Activated naive CD8-positive, alpha-beta T cell treated with anti-CD3 and anti-CD28 coated beads for 36 hours (primary cell): ENCODE measurements at regions not wholly inside any gene's neighbourhood (a gene's known extent, or its start where the extent isn't known, plus 50 kb on each side); places are given as distances from the start of the nearest gene placed in this dataset.

ENCODE experiments used
- DNase-seq: peaks from one replicate; pipeline ENCODE4 v3.0.0; 2021
- H3K27ac Mint-ChIP-seq: one replicate; pipeline ENCODE4 v1.8.0; 2022; ENCODE audit warnings: mild to moderate bottlenecking, moderate library complexity, mixed read lengths
- H3K27me3 Mint-ChIP-seq: one replicate; pipeline ENCODE4 v1.8.0; 2022; ENCODE audit warnings: mild to moderate bottlenecking, mixed read lengths
- H3K36me3 Mint-ChIP-seq: one replicate; pipeline ENCODE4 v1.8.0; 2021; ENCODE audit warnings: mild to moderate bottlenecking, mixed read lengths
- H3K4me1 Mint-ChIP-seq: one replicate; pipeline ENCODE4 v1.8.0; 2021; ENCODE audit warnings: mixed read lengths
- H3K4me3 Mint-ChIP-seq: one replicate; pipeline ENCODE4 v1.8.0; 2022; ENCODE audit warnings: mild to moderate bottlenecking, moderate library complexity, mixed read lengths
- H3K9me3 Mint-ChIP-seq: one replicate; pipeline ENCODE4 v1.8.0; 2022; ENCODE audit warnings: mixed read lengths

DNA sequence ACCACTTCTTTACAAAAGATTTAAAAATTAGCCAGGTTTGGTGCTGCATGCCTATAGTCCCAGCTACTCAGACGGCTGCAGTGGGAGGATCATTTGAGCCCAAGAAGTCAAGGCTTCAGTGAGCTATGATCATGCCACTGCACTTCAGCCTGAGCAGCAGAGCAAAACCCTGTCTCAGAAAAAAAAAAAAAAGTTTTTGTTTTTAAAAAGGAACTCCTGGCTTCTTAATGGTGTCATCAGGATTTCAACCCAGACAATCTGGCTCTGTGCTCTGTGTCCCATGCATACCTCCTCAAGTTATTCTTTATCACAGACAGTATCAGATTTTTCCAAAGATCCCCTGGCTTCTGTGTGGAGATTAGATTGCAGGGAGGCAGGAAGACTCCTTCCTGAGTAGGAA, 64.2 kb upstream of the IL12A start:
- peaks cover under 1% of the 10 kb centered on the region for H3K4me1 Mint-ChIP-seq
- no peaks in the 10 kb centered on the region for H3K27me3 Mint-ChIP-seq
- no peaks in the 10 kb centered on the region for H3K36me3 Mint-ChIP-seq
- H3K9me3 Mint-ChIP-seq, result no peaks in the 10 kb centered on the region
- H3K4me3 Mint-ChIP-seq, result no peak overlapping the region
- no peak for DNase-seq
- no peak overlapping the region for H3K27ac Mint-ChIP-seq

DNA sequence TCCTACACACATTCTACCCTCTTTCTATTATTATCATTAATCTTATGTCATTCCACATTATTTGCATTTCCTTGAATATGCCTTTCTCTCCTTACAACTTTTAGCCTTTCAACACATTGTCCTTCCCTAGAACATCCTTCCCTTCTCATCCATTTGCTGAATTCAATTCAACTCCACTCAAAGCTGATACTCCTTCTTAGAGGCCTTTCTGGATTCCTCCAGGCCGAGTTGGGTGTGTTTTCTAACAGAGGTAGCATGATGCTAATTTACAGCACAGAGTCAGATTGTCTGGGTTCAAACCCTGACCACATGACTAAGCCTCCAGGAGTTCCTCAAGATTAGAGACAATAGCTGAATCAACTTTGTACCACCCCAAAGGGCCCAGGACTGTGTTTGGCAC, 63.4 kb upstream of the IL12A start:
- H3K27me3 Mint-ChIP-seq, result no peaks in the 10 kb centered on the region
- no peak for DNase-seq
- H3K9me3 Mint-ChIP-seq, result no peaks in the 10 kb centered on the region
- H3K4me3 Mint-ChIP-seq, result no peak overlapping the region
- no peaks in the 10 kb centered on the region for H3K36me3 Mint-ChIP-seq
- peaks cover 4% of the 10 kb centered on the region for H3K4me1 Mint-ChIP-seq
- H3K27ac Mint-ChIP-seq, result no peak overlapping the region

DNA sequence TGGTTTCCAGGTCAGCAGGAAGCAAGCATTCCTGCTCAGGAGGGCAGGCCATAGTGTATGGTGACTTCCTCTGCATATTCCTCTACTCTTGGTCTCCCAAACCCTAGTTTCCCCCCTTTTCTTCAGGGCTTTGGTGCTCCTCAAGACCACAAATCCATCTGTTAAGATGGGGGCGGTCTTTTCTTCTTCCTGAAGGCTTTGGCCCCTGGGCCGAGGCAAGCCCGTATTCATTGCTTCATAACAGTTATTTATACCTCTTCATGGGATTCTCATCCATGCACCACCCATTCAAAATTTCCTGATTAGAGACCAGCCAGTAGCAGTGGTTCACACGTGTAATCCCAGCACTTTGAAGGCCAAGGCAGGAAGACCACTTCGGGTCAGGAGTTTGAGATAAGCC, 62.1 kb upstream of the IL12A start:
- no peaks in the 10 kb centered on the region for H3K9me3 Mint-ChIP-seq
- H3K27me3 Mint-ChIP-seq, result no peaks in the 10 kb centered on the region
- no peak for DNase-seq
- no peak overlapping the region for H3K4me3 Mint-ChIP-seq
- peaks cover 4% of the 10 kb centered on the region for H3K4me1 Mint-ChIP-seq
- no peak overlapping the region for H3K27ac Mint-ChIP-seq
- H3K36me3 Mint-ChIP-seq, result no peaks in the 10 kb centered on the region

DNA sequence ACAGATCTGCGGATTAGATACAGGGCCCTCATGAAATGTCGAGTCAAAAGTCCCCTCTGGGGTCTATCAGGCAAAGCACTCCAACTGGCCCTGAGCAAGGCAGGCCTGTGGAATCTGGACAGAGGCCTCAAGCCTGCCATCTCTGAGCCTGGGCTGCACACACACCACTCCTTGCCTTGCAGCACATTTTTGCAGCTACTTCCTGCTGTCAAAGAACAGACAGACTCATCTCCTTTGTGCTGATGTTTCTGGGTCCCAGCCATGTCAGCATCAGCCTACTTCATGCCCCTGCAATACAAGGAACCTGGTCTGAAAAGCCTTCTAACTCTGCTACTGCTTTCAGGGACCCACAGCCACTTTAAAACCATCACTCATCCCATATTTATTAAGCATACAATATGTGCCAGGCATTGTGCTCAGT, 60.6 kb upstream of the IL12A start:
- peaks cover 4% of the 10 kb centered on the region for H3K4me1 Mint-ChIP-seq
- H3K9me3 Mint-ChIP-seq, result peaks cover 2% of the 10 kb centered on the region
- peaks cover 2% of the 10 kb centered on the region for H3K36me3 Mint-ChIP-seq
- H3K27ac Mint-ChIP-seq, result no peak overlapping the region
- DNase-seq, result no peak
- no peak overlapping the region for H3K4me3 Mint-ChIP-seq
- no peaks in the 10 kb centered on the region for H3K27me3 Mint-ChIP-seq

DNA sequence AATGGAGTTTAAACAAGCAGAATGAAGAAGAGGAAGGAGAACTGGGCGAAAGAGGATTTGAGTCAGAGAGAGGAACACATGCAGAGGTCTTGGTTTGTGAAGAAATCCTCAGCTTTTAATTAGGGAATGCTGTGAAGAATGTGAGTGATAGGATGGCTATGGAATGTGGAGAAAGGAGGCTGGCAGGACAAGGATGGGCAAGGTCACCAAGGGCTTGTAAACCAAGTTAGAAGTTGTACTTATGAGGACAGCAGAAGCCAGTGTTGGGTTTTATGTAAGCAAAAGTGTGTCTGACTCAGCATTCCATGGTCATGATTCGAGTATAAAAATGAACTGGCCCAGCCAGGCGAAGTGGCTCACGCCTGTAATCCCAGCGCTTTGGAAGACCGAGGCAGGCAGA, 60.0 kb upstream of the IL12A start:
- H3K4me3 Mint-ChIP-seq, result no peak overlapping the region
- peaks cover 4% of the 10 kb centered on the region for H3K4me1 Mint-ChIP-seq
- H3K27me3 Mint-ChIP-seq, result no peaks in the 10 kb centered on the region
- DNase-seq, result no peak
- H3K27ac Mint-ChIP-seq, result no peak overlapping the region
- H3K9me3 Mint-ChIP-seq, result peaks cover 7% of the 10 kb centered on the region
- peaks cover 3% of the 10 kb centered on the region for H3K36me3 Mint-ChIP-seq

DNA sequence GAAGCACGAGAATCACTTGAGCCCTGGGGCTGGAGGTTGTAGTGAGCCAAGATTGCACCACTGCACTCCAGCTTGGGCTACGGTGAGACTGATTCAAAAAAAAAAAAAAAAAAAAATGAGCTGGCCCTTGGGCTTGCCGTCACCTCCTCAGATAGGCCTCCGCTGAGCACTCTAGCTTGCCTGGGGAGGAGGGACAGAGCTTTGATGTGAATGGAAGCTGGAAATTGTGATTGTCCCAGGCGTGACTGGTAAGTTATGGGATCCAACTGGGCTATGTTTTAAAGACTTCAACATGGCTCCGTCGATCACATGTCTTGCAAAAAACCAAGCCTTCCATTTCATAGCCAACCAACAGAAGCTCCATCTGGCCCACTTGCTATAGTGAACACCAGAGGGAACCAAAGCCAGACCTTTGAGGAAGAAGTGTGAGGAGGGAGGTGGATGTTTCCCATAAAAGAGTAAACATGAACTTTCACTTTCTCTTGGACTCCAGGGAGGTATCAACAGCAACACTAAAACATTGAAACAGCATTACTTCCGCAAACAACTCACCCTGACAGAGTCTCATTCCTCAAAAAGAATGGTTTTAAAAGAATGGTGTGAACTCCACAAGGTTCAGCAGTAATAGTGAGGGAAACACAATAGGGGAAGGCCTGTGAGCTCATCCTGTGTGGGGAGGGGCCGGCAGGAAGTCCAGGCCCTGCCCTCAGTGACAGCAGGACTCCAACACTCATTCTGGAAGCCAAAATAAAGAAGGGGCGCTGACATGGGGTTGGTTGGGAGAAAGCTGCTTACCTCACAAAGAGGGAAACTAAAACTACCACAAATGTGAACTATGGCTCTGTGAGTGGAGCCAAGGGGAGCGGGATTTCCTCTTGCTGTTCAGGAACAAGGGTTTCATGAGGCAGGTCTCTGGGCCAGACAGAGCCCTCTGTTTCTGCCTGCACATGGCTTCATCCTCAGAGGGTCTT, 59.2 kb upstream of the IL12A start:
- H3K36me3 Mint-ChIP-seq, result peaks cover 4% of the 10 kb centered on the region
- no peak overlapping the region for H3K27ac Mint-ChIP-seq
- peaks cover 4% of the 10 kb centered on the region for H3K4me1 Mint-ChIP-seq
- no peaks in the 10 kb centered on the region for H3K27me3 Mint-ChIP-seq
- H3K4me3 Mint-ChIP-seq, result no peak overlapping the region
- DNase-seq, result no peak
- peaks cover 13% of the 10 kb centered on the region for H3K9me3 Mint-ChIP-seq

DNA sequence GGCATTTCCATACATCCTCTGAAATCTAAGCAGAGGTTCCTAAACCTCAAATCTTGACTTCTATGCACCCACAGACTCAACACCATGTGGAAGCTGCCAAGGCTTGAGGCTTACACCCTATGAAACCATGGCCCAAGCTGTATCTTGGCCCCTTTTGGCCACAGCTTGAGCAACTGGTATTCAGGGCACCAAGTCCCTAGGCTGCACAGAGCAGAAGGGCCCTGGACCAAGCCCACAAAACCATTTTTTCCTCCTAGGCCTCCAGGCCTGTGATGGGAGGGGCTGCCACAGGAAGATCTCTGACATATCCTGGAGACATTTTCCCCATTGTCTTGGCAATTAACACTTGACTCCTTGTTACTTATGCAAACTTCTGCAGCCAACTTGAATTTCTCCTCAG, 54.4 kb upstream of the IL12A start:
- no peak for DNase-seq
- Mint-ChIP-seq H3K36me3 (peaks cover 4% of the 10 kb centered on the region), H3K27ac (no peak overlapping the region), H3K9me3 (peaks cover 22% of the 10 kb centered on the region), H3K27me3 (no peaks in the 10 kb centered on the region), H3K4me3 (no peak overlapping the region), H3K4me1 (peaks cover 4% of the 10 kb centered on the region)

DNA sequence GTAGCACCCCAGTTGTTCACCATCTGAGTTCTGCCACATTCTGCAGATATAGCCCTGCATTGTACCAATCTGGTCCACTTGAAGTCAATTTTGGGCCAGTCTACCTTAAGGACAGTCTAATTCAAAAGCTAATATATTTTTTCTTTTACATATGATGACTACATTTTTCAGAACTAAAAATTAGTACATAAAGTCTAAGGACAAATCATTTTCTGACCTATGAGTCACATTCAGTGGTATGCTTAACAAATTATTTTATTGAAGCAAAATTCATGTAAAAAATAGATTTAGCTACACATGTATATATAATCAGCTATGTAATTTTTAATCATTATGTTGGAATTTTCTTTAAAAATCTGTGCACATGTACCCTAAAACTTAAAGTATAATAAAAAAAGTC, 52.1 kb upstream of the IL12A start:
- Mint-ChIP-seq H3K9me3 (peaks cover 22% of the 10 kb centered on the region), H3K27me3 (peaks cover under 1% of the 10 kb centered on the region), H3K4me1 (peaks cover under 1% of the 10 kb centered on the region), H3K36me3 (peaks cover 4% of the 10 kb centered on the region), H3K27ac (no peak overlapping the region), H3K4me3 (no peak overlapping the region)
- no peak for DNase-seq

DNA sequence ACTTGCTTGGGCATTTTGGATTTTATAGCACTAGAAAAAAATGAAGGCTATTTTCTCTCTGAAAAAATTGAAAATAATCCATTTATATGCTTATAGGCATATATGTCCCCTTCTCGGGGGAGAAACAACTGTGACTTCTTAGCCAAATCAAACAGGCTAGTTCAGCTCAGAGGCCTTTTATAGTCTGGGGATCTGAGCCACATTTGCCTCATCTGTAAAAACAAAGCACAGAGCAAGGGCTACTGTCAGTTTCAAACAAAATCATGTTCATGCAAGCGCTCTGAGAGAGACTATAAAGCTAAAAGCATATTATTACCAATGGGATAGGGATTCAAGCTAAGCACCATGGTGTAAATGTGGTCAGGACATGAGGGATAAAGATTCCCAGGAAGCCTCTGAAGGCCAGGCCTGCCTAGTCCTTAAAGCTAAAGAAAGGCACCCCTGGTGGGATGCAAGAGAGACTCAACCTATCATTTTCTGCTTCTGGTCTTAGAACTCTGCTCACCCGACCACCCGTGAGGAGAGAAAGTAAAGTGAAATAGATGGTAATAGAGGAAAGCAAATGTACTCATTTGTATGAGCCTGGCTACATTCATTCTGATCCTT, 51.0 kb upstream of the IL12A start:
- Mint-ChIP-seq H3K27me3 (peaks cover 4% of the 10 kb centered on the region), H3K9me3 (peaks cover 22% of the 10 kb centered on the region), H3K4me3 (no peak overlapping the region), H3K27ac (no peak overlapping the region), H3K4me1 (peaks cover 3% of the 10 kb centered on the region), H3K36me3 (peaks cover 4% of the 10 kb centered on the region)
- DNase-seq, result no peak

DNA sequence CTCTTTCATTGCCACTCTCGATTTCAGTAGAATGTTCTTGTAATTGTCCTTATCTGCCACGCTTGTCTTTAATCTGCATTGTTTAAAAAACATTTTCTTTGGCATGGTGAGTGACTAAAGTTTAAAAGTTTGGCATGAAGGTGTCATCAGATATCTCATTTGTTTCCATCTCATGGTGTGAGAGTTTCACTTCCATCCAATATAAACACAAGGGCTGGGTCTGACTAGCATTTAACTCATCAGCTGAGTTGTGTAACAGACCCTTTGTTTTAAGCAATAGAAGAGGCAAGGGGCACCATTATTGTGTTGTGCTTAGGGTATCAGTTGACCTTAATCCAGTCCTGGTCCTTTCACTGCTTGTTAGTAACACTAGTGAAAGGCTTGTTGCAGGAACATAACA, 49.9 kb upstream of the IL12A start:
- Mint-ChIP-seq H3K9me3 (peaks cover 14% of the 10 kb centered on the region), H3K36me3 (peaks cover 2% of the 10 kb centered on the region), H3K27ac (no peak overlapping the region), H3K4me1 (peaks cover 3% of the 10 kb centered on the region), H3K27me3 (peaks cover 9% of the 10 kb centered on the region), H3K4me3 (no peak overlapping the region)
- DNase-seq, result no peak
